ENCODE measurements at regions not wholly inside any gene's neighbourhood (a gene's known extent, or its start where the extent isn't known, plus 50 kb on each side); places are given as distances from the start of the nearest gene placed in this dataset.

DNA sequence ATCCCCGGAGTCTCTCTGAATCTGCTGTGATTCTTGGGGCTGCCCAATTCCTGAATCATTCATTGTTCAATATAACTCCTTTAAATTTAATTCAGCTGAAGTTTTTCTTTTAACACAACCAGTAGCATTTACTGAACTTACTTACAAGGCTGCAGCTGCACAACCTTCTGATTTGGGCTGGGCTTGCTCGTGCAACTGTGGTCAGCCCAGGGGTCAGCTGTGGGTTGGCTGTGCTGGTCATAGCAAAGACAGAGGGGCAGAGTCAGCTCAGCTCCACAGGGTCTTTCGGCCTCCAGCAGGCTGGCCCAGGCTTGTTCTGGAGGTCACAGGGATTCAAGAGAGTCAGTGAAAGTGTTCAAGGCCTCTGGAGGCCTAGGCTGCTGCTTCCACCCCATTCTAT lies 186.1 kb downstream of the MATN1 start:
- Histone ChIP-seq H3K79me2 (ENCODE audit: insufficient read depth, low read length) (no peaks in the 10 kb centered on the region), H3K9me3 (ENCODE audit: low read length) (no peaks in the 10 kb centered on the region), H4K20me1 (ENCODE audit: insufficient read depth, low read length) (no peaks in the 10 kb centered on the region), H3K4me3 (replicated peaks in 1 of 3; ENCODE audit: insufficient read depth in 1 of 3, low read depth in 2 of 3, low read length in 3 of 3) (no peak overlapping the region), H3K36me3 (replicated peaks in 1 of 2; ENCODE audit: control insufficient read depth in 1 of 2, insufficient read depth in 2 of 2, low read length in 2 of 2) (no peaks in the 10 kb centered on the region), H3K27me3 (ENCODE audit: control insufficient read depth in 1 of 2, insufficient read depth in 2 of 2, low read length in 2 of 2) (no peaks in the 10 kb centered on the region), H3K9ac (ENCODE audit: insufficient read depth, low read depth, low read length) (no peak overlapping the region), H3K4me1 (ENCODE audit: insufficient read depth, low read length) (no peaks in the 10 kb centered on the region), H2AFZ (ENCODE audit: low read length) (no peak overlapping the region), H3K4me2 (ENCODE audit: low read depth, low read length) (no peak overlapping the region), H3K27ac (ENCODE audit: extremely low read length, insufficient read depth, low read length) (no peak overlapping the region)
- no peak for FAIRE-seq
- TF ChIP-seq NRL (CRISPR knock-in tag; IDR thresholded peaks at IDR 0.05; ENCODE audit: borderline replicate concordance) (no peak), TCF7 (IDR thresholded peaks at IDR 0.05; ENCODE audit: low read depth) (no peak), ZNF790 (CRISPR knock-in tag; IDR thresholded peaks at IDR 0.05; ENCODE audit: borderline replicate concordance) (no peak), ZC3H13 (CRISPR knock-in tag; IDR thresholded peaks at IDR 0.05) (no peak), ZNF720 (CRISPR knock-in tag; IDR thresholded peaks at IDR 0.05) (no peak), LCORL (IDR thresholded peaks at IDR 0.05) (no peak), LCORL (CRISPR knock-in tag; IDR thresholded peaks at IDR 0.05) (no peak), ZNF138 (CRISPR knock-in tag; IDR thresholded peaks at IDR 0.05; ENCODE audit: low read depth) (no peak), ZNF567 (CRISPR knock-in tag; IDR thresholded peaks at IDR 0.05; ENCODE audit: borderline replicate concordance) (no peak), ZBTB7A (CRISPR knock-in tag; IDR thresholded peaks at IDR 0.05) (no peak), LRRFIP1 (CRISPR knock-in tag; conservative IDR thresholded peaks at IDR 0.05) (no peak), ZFP36L2 (CRISPR knock-in tag; IDR thresholded peaks at IDR 0.05) (no peak), ZNF629 (CRISPR knock-in tag; conservative IDR thresholded peaks at IDR 0.05) (no peak), ZKSCAN1 (IDR thresholded peaks at IDR 0.05; ENCODE audit: low read length) (no peak), RORA (CRISPR knock-in tag; IDR thresholded peaks at IDR 0.05) (no peak), ZNF205 (CRISPR knock-in tag; IDR thresholded peaks at IDR 0.05) (no peak), ZSCAN29 (CRISPR knock-in tag; conservative IDR thresholded peaks at IDR 0.05) (no peak), TP53 (CRISPR knock-in tag; conservative IDR thresholded peaks at IDR 0.05) (no peak)
- TF ChIP-seq, protein P1, sequence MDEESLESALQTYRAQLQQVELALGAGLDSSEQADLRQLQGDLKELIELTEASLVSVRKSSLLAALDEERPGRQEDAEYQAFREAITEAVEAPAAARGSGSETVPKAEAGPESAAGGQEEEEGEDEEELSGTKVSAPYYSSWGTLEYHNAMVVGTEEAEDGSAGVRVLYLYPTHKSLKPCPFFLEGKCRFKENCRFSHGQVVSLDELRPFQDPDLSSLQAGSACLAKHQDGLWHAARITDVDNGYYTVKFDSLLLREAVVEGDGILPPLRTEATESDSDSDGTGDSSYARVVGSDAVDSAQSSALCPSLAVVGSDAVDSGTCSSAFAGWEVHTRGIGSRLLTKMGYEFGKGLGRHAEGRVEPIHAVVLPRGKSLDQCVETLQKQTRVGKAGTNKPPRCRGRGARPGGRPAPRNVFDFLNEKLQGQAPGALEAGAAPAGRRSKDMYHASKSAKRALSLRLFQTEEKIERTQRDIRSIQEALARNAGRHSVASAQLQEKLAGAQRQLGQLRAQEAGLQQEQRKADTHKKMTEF (CRISPR knock-in tag; IDR thresholded peaks at IDR 0.05) = no peak
- intact Hi-C loops (cut with micrococcal nuclease; ENCODE audit: unreplicated experiment) (no loop called here), in situ Hi-C loops (cut with HindIII; ENCODE audit: extremely low pct_ligation_motif_present, low pct_unique_long_range_greater_than_20kb) (no loop called here)
- ChIA-PET CTCF (ENCODE audit: low intra/inter-chr PET ratio, low total read pairs) (no interaction called here), POLR2A (no interaction called here)
- BruUV-seq (replicated peaks) = no TSS peak
- ATAC-seq = no peak
- WGBS (ENCODE audit: low lambda C conversion rate) = 13% methylated on average over 3 of the region's 3 CpGs
- DNase-seq (ENCODE audit: low spot score) = no peak
